PC-9 (cell line): ENCODE measurements at regions not wholly inside any gene's neighbourhood (a gene's known extent, or its start where the extent isn't known, plus 50 kb on each side); places are given as distances from the start of the nearest gene placed in this dataset.

Source experiments
- CTCF ChIP-seq: fragments of 200-600 bp; sonication (generic); conservative IDR thresholded peaks from 2 replicates; pipeline ENCODE4 v1.6.1; 2017; ENCODE audit warnings: mixed run types, antibody characterized with exemption, mild to moderate bottlenecking, moderate library complexity
- EZH2 ChIP-seq: fragments of 200-600 bp; sonication (generic); IDR thresholded peaks from 2 replicates; pipeline ENCODE4 v1.8.0; 2017; ENCODE audit warnings: antibody characterized with exemption, low read depth

- TF ChIP-seq CTCF (no peak), EZH2 (no peak)
These were observed 385.4 kb downstream of the TMEM135 start for GRCh38 chr11:87423161-87423560.
